ENCODE measurements at regions not wholly inside any gene's neighbourhood (a gene's known extent, or its start where the extent isn't known, plus 50 kb on each side); places are given as distances from the start of the nearest gene placed in this dataset.

- TF ChIP-seq CTCF (IDR thresholded peaks at IDR 0.05) (no peak), POLR2A (IDR thresholded peaks at IDR 0.05) (no peak)
Observed at GRCh38 chr13:34459856-34460255, 482.2 kb upstream of the NBEA start.

Measured in thyroid gland (tissue), 4 donors.